ENCODE measurements at regions not wholly inside any gene's neighbourhood (a gene's known extent, or its start where the extent isn't known, plus 50 kb on each side); places are given as distances from the start of the nearest gene placed in this dataset.

DNA sequence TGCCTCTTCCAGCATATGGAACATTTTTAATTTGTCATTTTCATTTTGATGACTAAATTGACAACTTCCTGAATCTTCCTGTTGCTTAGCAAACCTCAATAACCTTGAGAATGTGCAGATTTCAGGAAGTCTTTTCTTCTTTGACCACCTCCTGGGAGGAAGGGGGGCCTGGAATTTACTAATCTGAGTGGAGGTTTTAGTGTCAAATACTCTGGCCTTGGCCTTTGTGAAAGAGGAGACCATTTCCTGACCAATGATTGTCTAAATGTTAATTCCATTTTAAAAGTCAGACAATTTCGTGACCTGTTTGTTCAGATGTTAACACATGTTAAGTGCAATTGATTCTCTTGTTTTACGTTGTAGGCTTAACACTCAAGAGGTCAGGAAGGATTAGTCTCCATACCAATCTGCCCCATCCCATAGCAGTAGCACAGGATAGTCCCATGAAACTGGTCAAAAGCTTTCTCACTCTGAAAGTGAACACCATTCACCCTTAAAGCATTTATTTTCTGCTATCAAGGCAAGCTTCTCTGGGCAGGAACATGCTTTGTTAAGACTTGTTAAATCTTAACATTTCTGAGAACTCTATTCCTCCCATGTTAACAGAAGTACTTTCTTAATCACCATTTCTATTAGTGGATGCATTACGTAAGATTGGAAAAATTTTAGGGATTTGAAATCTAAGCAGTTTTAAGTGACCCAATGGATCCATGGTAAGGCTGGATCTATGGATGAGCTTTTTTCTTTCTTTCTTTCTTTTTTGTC, 219.6 kb downstream of the RND3 start:
- H3K36me3 Mint-ChIP-seq = no peaks in the 10 kb centered on the region
- no peak overlapping the region for H3K27ac ChIP-seq (ENCODE audit: low read length)
- intact Hi-C loops (cut with micrococcal nuclease) = no loop called here
- DNase-seq (no peak), ATAC-seq (no peak)
- H3K9me3 Mint-ChIP-seq = peaks cover 7 to 15% of the 10 kb centered on the region in 2 donors
- H3K4me3 Mint-ChIP-seq = no peak overlapping the region
- H3K4me3 ChIP-seq (ENCODE audit: low read length) = no peak overlapping the region
- 60% methylated on average over 2 of the region's 3 CpGs for WGBS (ENCODE audit: insufficient coverage)
- no peak for TF ChIP-seq CTCF (IDR thresholded peaks at IDR 0.05)
- H3K27ac Mint-ChIP-seq = no peak overlapping the region
- H3K4me1 ChIP-seq (ENCODE audit: control insufficient read depth, insufficient read depth, low read length) = no peaks in the 10 kb centered on the region
- no peaks in the 10 kb centered on the region for H3K27me3 ChIP-seq (ENCODE audit: control insufficient read depth, insufficient read depth, low read length)
- no peaks in the 10 kb centered on the region for H3K9me3 ChIP-seq (ENCODE audit: control insufficient read depth, insufficient read depth, low read length)
- no peaks in the 10 kb centered on the region for H3K36me3 ChIP-seq (ENCODE audit: control insufficient read depth, insufficient read depth, low read length)
- H3K27me3 Mint-ChIP-seq (ENCODE audit: low read depth in 2 of 2) = no peaks in the 10 kb centered on the region
- H3K4me1 Mint-ChIP-seq = no peaks in the 10 kb centered on the region

GRCh38 chr2:150266931-150267330, 220.5 kb downstream of the RND3 start:
- no peaks in the 10 kb centered on the region for H3K4me1 Mint-ChIP-seq
- H3K36me3 ChIP-seq (ENCODE audit: control insufficient read depth, insufficient read depth, low read length) = no peaks in the 10 kb centered on the region
- no peaks in the 10 kb centered on the region for H3K27me3 Mint-ChIP-seq (ENCODE audit: low read depth in 2 of 2)
- DNase-seq = no peak
- no peaks in the 10 kb centered on the region for H3K36me3 Mint-ChIP-seq
- no peaks in the 10 kb centered on the region for H3K27me3 ChIP-seq (ENCODE audit: control insufficient read depth, insufficient read depth, low read length)
- no CpG with 5 or more reads among the region's 2 CpGs for WGBS (ENCODE audit: insufficient coverage)
- peaks cover 7 to 14% of the 10 kb centered on the region in 2 donors for H3K9me3 Mint-ChIP-seq
- ATAC-seq = no peak
- H3K27ac ChIP-seq (ENCODE audit: low read length) = no peak overlapping the region
- no peak for TF ChIP-seq CTCF (IDR thresholded peaks at IDR 0.05)
- H3K4me3 ChIP-seq (ENCODE audit: low read length) = no peak overlapping the region
- H3K27ac Mint-ChIP-seq = no peak overlapping the region
- H3K4me1 ChIP-seq (ENCODE audit: control insufficient read depth, insufficient read depth, low read length) = no peaks in the 10 kb centered on the region
- no peak overlapping the region for H3K4me3 Mint-ChIP-seq
- intact Hi-C loops (cut with micrococcal nuclease) = no loop called here
- no peaks in the 10 kb centered on the region for H3K9me3 ChIP-seq (ENCODE audit: control insufficient read depth, insufficient read depth, low read length)

DNA sequence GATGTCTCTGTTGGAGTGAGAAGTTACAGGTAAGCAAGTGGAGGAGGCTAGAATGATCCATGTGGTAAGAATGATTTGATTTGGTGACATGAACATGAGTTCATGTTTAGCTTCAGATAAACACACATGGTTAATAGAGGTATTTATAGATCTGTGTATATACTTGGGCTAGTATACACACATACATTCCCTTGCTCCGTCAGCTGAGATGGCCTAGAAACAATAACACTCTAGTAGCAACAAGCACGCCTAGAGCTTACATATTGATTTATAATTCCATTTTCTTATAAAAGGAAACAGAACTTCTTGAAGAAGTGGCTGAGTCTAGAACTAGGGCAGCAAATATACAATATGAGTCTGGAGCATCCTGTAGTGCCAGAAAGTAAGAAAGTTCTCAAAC, 223.0 kb downstream of the RND3 start:
- no peak overlapping the region for H3K4me3 ChIP-seq (ENCODE audit: low read length)
- Mint-ChIP-seq H3K9me3 (peaks cover 7 to 27% of the 10 kb centered on the region in 2 donors), H3K4me1 (no peaks in the 10 kb centered on the region), H3K27ac (no peak overlapping the region), H3K27me3 (ENCODE audit: low read depth in 2 of 2) (no peaks in the 10 kb centered on the region), H3K36me3 (peaks cover 6% of the 10 kb centered on the region), H3K4me3 (no peak overlapping the region)
- no peaks in the 10 kb centered on the region for H3K36me3 ChIP-seq (ENCODE audit: control insufficient read depth, insufficient read depth, low read length)
- ATAC-seq (no peak), DNase-seq (no peak)
- H3K27ac ChIP-seq (ENCODE audit: low read length) = no peak overlapping the region
- intact Hi-C loops (cut with micrococcal nuclease) = no loop called here
- H3K4me1 ChIP-seq (ENCODE audit: control insufficient read depth, insufficient read depth, low read length) = no peaks in the 10 kb centered on the region
- TF ChIP-seq CTCF (IDR thresholded peaks at IDR 0.05) = no peak
- no CpG with 5 or more reads among the region's 2 CpGs for WGBS (ENCODE audit: insufficient coverage)
- no peaks in the 10 kb centered on the region for H3K27me3 ChIP-seq (ENCODE audit: control insufficient read depth, insufficient read depth, low read length)
- H3K9me3 ChIP-seq (ENCODE audit: control insufficient read depth, insufficient read depth, low read length) = peaks cover 3% of the 10 kb centered on the region

DNA sequence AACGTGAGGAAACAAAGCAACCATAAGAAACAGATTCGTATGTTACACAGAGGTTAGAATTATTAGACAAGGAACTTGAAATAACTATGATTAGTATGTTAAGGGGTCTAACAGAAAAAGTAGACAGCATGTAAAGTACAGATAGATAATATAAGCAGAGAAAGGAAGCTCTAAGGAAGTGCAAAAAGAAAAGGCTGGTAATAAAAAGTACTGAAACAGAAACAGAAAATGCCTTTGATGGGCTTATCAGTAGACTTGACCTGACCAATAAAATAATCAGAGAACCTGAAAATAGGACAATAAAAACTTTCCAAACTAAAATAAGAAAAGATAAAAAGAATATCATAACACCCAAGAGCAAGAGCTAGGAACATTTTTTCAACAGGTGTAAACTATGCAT, 225.8 kb downstream of the RND3 start:
- no peak for ATAC-seq
- H3K36me3 Mint-ChIP-seq = peaks cover 6% of the 10 kb centered on the region
- 86% methylated on average over 2 of the region's 2 CpGs for WGBS (ENCODE audit: insufficient coverage)
- Histone ChIP-seq H3K4me3 (ENCODE audit: low read length) (no peak overlapping the region), H3K9me3 (ENCODE audit: control insufficient read depth, insufficient read depth, low read length) (peaks cover 6% of the 10 kb centered on the region), H3K27ac (ENCODE audit: low read length) (no peak overlapping the region), H3K36me3 (ENCODE audit: control insufficient read depth, insufficient read depth, low read length) (no peaks in the 10 kb centered on the region), H3K4me1 (ENCODE audit: control insufficient read depth, insufficient read depth, low read length) (no peaks in the 10 kb centered on the region), H3K27me3 (ENCODE audit: control insufficient read depth, insufficient read depth, low read length) (no peaks in the 10 kb centered on the region)
- H3K4me1 Mint-ChIP-seq = no peaks in the 10 kb centered on the region
- intact Hi-C loops (cut with micrococcal nuclease) = no loop called here
- no peak overlapping the region for H3K4me3 Mint-ChIP-seq
- peaks cover 11 to 30% of the 10 kb centered on the region in 2 donors for H3K9me3 Mint-ChIP-seq
- no peak for DNase-seq
- no peaks in the 10 kb centered on the region for H3K27me3 Mint-ChIP-seq (ENCODE audit: low read depth in 2 of 2)
- H3K27ac Mint-ChIP-seq = no peak overlapping the region
- no peak for TF ChIP-seq CTCF (IDR thresholded peaks at IDR 0.05)
